Choroid plexus epithelial cell (primary cell): ENCODE measurements at regions not wholly inside any gene's neighbourhood (a gene's known extent, or its start where the extent isn't known, plus 50 kb on each side); places are given as distances from the start of the nearest gene placed in this dataset.

ENCODE experiments used
- DNase-seq: peaks from one replicate; pipeline ENCODE4 v3.0.0-alpha.2; 2010; ENCODE audit warnings: low read depth
- H3K4me3 ChIP-seq: 2 replicates; pipeline ENCODE4 v1.5.1; 2011; ENCODE audit warnings: low read depth, mild to moderate bottlenecking, control low read depth, low read length, moderate library complexity
- CTCF ChIP-seq: conservative IDR thresholded peaks from 2 replicates; pipeline ENCODE4 v1.5.1; 2011; ENCODE audit warnings: low read depth, mild to moderate bottlenecking, control low read depth, inconsistent platforms, low read length, moderate library complexity

GRCh38 chr7:85554236-85555178, 367.7 kb upstream of the SEMA3D start:
- peak; percentile 61 for TF ChIP-seq CTCF
- DNase-seq, result peak; percentile 88
- H3K4me3 ChIP-seq, result no peak overlapping the region

- peak; percentile 25 for DNase-seq
- no peak for TF ChIP-seq CTCF
- H3K4me3 ChIP-seq, result no peak overlapping the region
Observed at GRCh38 chr7:85535974-85536729, 349.3 kb upstream of the SEMA3D start.

- DNase-seq, result peak; percentile 67
- TF ChIP-seq CTCF, result no peak
- no peak overlapping the region for H3K4me3 ChIP-seq
Observed at GRCh38 chr7:85529831-85530230, 343.0 kb upstream of the SEMA3D start.

- TF ChIP-seq CTCF, result no peak
- no peak overlapping the region for H3K4me3 ChIP-seq
- DNase-seq, result peak; percentile 85
Observed at GRCh38 chr7:85529201-85529600, 342.3 kb upstream of the SEMA3D start.

GRCh38 chr7:85528581-85528980, 341.7 kb upstream of the SEMA3D start:
- peak; percentile 34 for DNase-seq
- no peak overlapping the region for H3K4me3 ChIP-seq
- TF ChIP-seq CTCF, result no peak

- no peak overlapping the region for H3K4me3 ChIP-seq
- no peak for DNase-seq
- TF ChIP-seq CTCF, result no peak
Observed at GRCh38 chr7:85525676-85526075, 338.8 kb upstream of the SEMA3D start.
